Left lobe of liver (tissue), 2 donors: ENCODE measurements at regions not wholly inside any gene's neighbourhood (a gene's known extent, or its start where the extent isn't known, plus 50 kb on each side); places are given as distances from the start of the nearest gene placed in this dataset.
A peak's percentile ranks its signal among the peaks of the same experiment; 100 is the strongest.

Source experiments
- ATAC-seq: fragments of 200-7000 bp; cut with Tn5 transposase; one replicate; pipeline ENCODE4 v1.9.1; 2020; ENCODE audit warnings: mild to moderate bottlenecking, moderate library complexity
- DNase-seq: peaks from one replicate; pipeline ENCODE4 v3.0.0-alpha.2; 2020; ENCODE audit warnings: low spot score
- donor health status: DM: no; HTN: no; CAD: no; lungs with moderate emphysema.
- donor health status: DM: no; HTN: yes; CAD: no.

GRCh38 chr1:83813576-83813975 is 185.4 kb downstream of the TTLL7 start:
- ATAC-seq (no peak), DNase-seq (no peak)

DNA sequence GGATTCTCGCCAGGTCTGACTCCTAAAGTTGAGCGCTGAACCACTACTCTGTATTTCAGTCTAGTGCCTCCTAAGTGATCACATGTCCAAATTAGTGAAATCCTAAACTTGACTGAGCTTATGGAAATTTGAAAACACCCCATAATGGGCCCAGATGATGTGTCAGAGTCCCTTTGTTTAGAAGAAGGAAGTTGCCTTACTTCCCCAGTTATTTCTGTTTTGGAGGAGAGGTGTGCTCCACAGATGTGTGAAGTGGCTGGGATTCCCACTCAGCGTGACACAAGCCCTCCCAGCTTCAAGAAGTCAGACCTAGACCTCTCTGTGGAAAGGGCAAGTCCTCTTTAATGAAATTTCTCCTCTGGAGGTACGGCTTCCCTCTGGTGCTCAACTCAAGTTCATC is 188.8 kb downstream of the TTLL7 start:
- ATAC-seq, result no peak
- no peak for DNase-seq

GRCh38 chr1:83808536-83808935 is 190.4 kb downstream of the TTLL7 start:
- DNase-seq, result peak; percentile 52
- ATAC-seq, result peak; percentile 92

DNA sequence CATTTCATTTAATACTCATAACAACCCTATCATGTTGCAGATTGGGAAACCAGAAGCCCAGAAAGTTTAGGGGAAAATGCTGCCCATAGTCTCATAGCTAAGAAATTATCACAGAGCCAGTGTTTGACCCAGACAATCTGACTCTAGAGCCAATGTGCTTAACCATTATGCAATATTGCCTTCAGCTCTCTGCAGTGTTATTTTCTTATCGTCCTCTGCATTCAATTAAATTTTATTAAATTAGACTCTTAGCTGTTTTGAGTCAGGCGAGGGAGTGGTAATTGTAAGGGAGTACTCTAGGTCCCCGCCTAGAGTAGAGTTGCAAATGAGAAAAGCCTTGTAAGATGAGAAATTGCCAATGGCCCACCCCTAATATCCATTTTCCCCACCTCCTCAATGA is 191.1 kb downstream of the TTLL7 start:
- DNase-seq (no peak), ATAC-seq (no peak)

- DNase-seq (no peak), ATAC-seq (no peak)
Measured at GRCh38 chr1:83807231-83807630, 191.7 kb downstream of the TTLL7 start.

- DNase-seq (no peak), ATAC-seq (no peak)
Measured at GRCh38 chr1:83805921-83806320, 193.0 kb downstream of the TTLL7 start.

DNA sequence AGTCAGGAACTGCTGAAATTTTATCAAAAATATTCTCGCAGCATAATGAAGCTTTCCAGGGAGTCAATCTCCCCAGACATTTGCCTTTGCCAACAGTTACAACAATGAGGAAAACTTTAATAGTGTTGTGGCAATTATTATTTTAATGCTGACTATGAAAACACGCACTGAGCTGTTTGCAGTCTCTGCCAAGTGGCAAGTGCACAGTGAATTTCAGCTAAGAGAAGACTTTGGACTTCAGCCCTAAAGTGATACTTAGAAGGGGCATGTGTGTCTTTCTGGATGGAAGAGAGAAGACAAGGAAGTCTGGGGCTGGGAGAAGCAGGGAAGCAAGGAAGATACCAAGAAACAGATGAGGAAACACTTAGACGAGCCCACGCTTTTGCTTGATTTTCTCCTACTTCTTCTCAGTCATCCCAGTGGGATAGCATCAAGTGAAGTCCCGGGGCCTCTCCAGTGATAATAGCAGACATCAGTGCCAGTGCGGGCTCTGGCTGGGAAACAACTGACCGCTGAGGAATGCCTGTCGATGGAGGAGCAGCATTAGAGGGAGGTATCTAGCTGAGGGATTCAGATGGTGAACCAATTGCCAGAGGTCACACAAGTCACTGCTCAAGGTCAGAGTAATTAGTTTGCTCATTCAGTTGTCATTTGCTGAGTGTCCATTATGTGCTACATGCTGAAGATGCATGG is 196.3 kb downstream of the TTLL7 start:
- ATAC-seq (peak; percentile 77), DNase-seq (no peak)

DNA sequence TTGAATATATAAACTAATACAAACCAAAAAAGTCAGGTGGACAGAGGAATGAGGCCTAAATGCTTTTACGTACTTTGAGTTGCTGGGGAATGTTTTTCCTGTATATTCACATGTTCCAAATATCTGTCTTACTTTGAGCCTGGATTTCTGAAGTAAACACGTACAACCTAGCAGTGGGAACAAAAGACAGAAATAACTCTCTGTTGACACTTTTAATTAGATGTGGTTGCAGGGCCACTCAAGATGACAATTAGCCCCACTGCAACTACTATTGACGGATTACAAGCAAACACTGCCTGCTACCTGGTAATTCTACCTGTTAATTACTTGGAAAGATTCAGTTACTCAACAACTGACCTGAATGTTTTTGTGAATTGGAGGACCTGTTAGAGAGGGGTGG is 196.9 kb downstream of the TTLL7 start:
- no peak for DNase-seq
- no peak for ATAC-seq

- DNase-seq (no peak), ATAC-seq (no peak)
Measured at GRCh38 chr1:83800066-83800465, 198.9 kb downstream of the TTLL7 start.

- ATAC-seq (peak; percentile 22), DNase-seq (no peak)
Measured at GRCh38 chr1:83799594-83799993, 199.3 kb downstream of the TTLL7 start.

DNA sequence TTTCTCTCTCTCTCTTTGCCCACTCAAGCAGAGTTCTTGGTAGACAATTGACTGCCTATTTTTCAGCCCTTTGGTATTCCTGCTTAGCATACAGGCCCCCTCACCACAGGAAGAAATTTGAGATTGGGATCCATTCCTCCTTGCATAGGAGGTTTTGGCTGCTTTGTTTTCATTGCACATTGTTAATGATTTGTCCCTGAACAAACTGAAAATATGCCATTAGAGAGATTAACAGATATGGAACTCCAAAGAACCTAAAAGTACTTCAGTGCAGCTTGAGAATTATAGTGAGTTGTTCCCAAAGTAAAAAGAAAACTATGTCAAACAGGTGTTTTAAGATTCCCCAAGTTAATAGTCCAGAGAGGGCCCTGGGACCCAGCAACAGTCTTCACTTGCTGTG is 200.0 kb downstream of the TTLL7 start:
- ATAC-seq, result peak; percentile 38

GRCh38 chr1:83796409-83796808 is 202.5 kb downstream of the TTLL7 start:
- DNase-seq, result no peak
- no peak for ATAC-seq

More for the DNA sequence above, 200.0 kb downstream of the TTLL7 start:
- no peak for DNase-seq

- ATAC-seq (no peak), DNase-seq (no peak)
Measured at GRCh38 chr1:83794384-83794783, 204.5 kb downstream of the TTLL7 start.

DNA sequence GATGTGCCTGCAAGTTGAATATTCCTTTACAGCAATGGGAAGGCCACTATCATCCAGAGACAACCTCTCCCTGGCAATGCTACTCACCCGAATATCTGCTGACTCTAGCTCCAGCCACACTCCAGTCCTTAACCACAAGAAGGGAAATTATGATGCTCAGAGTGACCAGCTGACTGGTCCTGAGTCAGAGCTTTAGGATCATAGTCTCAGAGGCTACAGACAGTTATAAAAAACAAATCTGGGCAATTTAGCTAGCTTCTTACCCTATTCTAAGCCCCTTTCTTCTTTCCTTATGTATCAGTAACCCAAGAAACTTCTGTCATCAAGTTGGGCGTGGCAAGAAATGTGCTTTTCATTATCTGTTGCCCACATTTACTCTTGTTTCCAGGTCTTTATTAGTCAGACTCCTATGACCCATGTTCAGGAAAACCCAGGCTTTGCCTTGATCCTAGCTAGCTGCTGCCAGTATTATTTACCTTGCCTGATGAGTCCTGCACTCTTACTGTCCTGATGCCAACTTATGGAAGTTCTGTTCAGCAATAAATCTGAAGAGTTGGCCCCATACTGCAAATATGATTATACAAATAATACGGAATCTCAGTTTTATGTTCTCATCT is 207.0 kb downstream of the TTLL7 start:
- no peak for ATAC-seq
- DNase-seq, result no peak

DNA sequence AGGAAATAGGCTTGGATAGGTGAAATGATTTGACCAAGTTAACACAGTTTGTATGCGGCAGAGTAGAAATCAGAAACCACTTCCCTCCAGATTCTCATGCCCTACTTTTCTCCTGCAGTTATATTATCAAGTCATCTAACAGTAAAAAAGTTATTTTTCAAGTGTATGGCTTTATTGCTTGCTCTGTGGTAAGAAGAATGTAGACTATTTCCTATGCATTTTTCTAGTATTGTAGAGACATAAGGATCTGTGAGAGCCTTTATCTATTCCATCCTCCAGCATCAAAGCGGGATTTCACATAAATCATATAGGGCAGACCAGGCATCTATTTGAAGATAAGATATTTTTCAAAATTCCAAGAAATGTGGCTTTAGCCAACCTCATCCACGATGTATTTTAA is 208.5 kb downstream of the TTLL7 start:
- ATAC-seq (no peak), DNase-seq (no peak)

GRCh38 chr1:83787246-83787998 is 211.5 kb downstream of the TTLL7 start:
- peak; percentile 39 for ATAC-seq

DNA sequence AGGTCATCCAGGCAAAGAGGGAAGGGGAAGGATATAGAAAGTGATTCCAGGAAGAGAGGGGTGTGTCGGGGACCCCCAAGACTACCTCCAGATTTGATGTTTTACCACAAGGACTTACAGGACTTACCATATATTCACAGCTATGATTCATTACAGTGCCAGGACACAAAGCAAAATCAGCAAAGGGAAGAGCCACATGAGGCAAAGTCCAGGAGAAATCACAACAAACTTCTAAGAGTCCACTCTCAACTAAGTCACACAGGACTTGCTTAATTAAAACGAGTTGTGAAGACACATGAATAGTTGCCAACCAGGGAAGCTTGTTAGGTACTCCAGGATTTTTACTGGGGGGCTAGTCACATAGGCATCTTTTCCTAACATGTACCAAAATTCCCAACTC is 217.3 kb downstream of the TTLL7 start:
- ATAC-seq (peak; percentile 85), DNase-seq (no peak)

More at GRCh38 chr1:83787246-83787998, 211.5 kb downstream of the TTLL7 start:
- no peak for DNase-seq

DNA sequence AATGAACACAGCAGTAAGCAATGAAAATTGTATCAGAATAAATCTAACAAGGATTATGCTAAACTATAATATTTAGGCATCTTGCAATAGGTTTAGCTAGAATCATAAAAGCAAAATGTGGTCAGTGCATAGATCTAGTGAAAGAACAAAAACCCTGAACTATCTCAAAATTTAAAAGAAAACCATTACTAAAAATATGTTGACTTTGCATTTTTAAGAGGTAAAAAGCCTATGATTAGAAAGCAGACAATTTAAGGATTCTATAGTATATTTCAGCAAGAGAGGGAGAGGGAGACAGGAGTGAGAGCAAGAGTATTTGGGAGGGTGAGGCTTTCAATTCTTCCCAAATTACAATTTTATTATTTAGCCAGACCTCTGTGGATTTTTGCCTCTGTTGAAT is 219.4 kb downstream of the TTLL7 start:
- no peak for DNase-seq
- no peak for ATAC-seq

- no peak for DNase-seq
Measured at GRCh38 chr1:83777758-83778101, 221.2 kb downstream of the TTLL7 start.

DNA sequence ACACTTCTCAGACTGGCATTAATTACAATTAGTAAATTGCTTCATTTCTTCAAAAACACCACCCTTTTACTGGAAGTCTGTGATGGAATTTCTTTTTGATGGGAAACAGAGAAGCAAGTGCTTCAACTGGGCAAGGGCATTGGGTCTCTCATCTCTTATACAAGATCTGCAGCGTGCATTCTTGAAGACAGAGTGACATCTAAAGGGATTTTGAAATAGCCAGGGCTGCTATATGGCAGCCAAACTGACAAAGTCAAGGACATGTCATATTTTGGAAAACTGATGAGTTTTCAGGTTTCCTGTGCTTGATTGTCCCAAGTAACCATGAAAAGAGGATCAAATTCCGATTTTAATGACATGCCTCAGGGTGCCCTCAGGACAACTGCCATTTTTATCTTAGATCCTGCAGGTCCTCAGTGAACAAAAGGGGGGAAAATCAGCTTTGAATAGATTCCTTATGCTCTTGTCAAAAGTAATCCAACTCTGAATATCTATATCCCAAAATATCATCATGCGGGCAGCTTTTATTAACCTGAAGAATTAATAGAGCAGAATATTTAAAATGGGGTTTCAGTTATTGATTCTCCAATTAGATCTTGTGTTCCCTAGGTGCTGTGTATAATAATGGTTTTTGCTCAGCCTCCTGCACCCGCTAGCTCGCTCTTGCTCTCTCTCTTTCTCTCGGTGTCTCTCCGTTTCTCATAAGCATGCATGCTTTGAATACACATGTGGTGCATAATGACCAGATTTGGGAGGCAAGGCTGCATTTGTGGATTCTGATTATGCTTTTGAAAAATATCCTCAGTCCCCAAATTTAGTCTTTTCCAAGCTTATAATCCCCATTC is 221.8 kb downstream of the TTLL7 start:
- DNase-seq (no peak), ATAC-seq (no peak)

More at GRCh38 chr1:83777758-83778101, 221.2 kb downstream of the TTLL7 start:
- no peak for ATAC-seq

GRCh38 chr1:83775977-83776603 is 222.8 kb downstream of the TTLL7 start:
- peak; percentile 82 for ATAC-seq
- no peak for DNase-seq
